ENCODE measurements at regions not wholly inside any gene's neighbourhood (a gene's known extent, or its start where the extent isn't known, plus 50 kb on each side); places are given as distances from the start of the nearest gene placed in this dataset.

DNA sequence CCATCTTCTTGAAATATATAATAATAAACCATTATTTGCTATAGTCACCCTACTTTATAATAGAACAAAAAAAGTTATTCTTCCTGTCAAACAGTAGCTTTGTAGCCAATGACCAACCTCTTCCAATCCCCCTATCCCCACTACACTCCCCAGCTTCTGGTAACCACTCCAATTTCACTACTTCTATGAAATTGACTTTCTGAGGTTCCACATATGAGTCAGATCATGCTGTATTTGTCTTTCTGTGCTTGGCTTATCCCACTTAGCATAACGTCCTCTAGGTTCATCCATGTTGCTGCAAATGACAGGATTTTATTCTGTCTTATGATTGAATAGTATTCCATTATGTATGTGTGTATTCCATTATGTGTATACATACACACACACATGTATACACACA lies 809.7 kb upstream of the NDST4 start:
- Histone ChIP-seq H3K4me3 (ENCODE audit: low read depth, low read length) (no peak overlapping the region), H3K36me3 (ENCODE audit: control insufficient read depth in 2 of 2, insufficient read depth in 1 of 2, low read length in 2 of 2) (no peaks in the 10 kb centered on the region), H3K4me1 (ENCODE audit: control insufficient read depth, insufficient read depth, low read length) (no peaks in the 10 kb centered on the region), H3K9me3 (ENCODE audit: control insufficient read depth, insufficient read depth, low read depth, low read length) (no peaks in the 10 kb centered on the region), H3K27ac (ENCODE audit: extremely low read depth, low read depth, low read length) (no peak overlapping the region)
- ChIA-PET POLR2A (no interaction called here), CTCF (no interaction called here)
- no peak for TF ChIP-seq ZNF169 (tag by site-specific recombination; IDR thresholded peaks at IDR 0.05)
- TF ChIP-seq ZNF501 (tag by site-specific recombination; IDR thresholded peaks at IDR 0.05): no peak

DNA sequence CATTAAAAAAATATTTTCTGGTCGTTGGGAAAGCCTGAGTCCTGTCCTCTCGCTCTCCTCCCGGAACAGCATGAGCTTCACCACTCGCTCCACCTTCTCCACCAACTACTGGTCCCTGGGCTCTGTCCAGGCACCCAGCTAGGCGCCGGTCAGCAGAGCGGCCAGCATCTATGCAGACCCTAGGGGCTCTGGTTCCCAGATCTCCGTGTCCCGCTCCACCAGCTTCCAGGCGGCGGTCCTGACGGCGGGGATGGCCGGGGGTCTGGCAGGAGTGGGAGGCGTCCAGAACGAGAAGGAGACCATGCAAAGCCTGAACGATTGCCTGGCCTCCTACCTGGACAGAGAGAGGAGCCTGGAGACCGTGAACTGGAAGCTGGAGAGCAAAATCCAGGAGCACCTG lies 807.2 kb upstream of the NDST4 start:
- TF ChIP-seq KLF9 (tag by site-specific recombination; IDR thresholded peaks at IDR 0.05; ENCODE audit: low read depth) (no peak), ZNF629 (tag by site-specific recombination; IDR thresholded peaks at IDR 0.05) (no peak), OVOL3 (tag by site-specific recombination; IDR thresholded peaks at IDR 0.05) (no peak), ZNF555 (tag by site-specific recombination; conservative IDR thresholded peaks at IDR 0.05) (no peak), ZNF266 (tag by site-specific recombination; IDR thresholded peaks at IDR 0.05; ENCODE audit: low read depth) (no peak), SCRT1 (tag by site-specific recombination; IDR thresholded peaks at IDR 0.05; ENCODE audit: borderline replicate concordance) (no peak), ZBTB21 (tag by site-specific recombination; IDR thresholded peaks at IDR 0.05) (no peak), ZNF473 (tag by site-specific recombination; IDR thresholded peaks at IDR 0.05) (no peak), ZNF48 (tag by site-specific recombination; IDR thresholded peaks at IDR 0.05) (no peak), ZNF76 (tag by site-specific recombination; IDR thresholded peaks at IDR 0.05; ENCODE audit: borderline replicate concordance, low read depth) (no peak), ZNF423 (tag by site-specific recombination; IDR thresholded peaks at IDR 0.05) (no peak), ZNF114 (tag by site-specific recombination; IDR thresholded peaks at IDR 0.05) (no peak), ZFP69B (tag by site-specific recombination; IDR thresholded peaks at IDR 0.05) (no peak), ZNF155 (tag by site-specific recombination; IDR thresholded peaks at IDR 0.05) (no peak)
- TF ChIP-seq, protein P1, sequence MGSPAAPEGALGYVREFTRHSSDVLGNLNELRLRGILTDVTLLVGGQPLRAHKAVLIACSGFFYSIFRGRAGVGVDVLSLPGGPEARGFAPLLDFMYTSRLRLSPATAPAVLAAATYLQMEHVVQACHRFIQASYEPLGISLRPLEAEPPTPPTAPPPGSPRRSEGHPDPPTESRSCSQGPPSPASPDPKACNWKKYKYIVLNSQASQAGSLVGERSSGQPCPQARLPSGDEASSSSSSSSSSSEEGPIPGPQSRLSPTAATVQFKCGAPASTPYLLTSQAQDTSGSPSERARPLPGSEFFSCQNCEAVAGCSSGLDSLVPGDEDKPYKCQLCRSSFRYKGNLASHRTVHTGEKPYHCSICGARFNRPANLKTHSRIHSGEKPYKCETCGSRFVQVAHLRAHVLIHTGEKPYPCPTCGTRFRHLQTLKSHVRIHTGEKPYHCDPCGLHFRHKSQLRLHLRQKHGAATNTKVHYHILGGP (tag by site-specific recombination; IDR thresholded peaks at IDR 0.05): no peak
- TF ChIP-seq, protein P2, sequence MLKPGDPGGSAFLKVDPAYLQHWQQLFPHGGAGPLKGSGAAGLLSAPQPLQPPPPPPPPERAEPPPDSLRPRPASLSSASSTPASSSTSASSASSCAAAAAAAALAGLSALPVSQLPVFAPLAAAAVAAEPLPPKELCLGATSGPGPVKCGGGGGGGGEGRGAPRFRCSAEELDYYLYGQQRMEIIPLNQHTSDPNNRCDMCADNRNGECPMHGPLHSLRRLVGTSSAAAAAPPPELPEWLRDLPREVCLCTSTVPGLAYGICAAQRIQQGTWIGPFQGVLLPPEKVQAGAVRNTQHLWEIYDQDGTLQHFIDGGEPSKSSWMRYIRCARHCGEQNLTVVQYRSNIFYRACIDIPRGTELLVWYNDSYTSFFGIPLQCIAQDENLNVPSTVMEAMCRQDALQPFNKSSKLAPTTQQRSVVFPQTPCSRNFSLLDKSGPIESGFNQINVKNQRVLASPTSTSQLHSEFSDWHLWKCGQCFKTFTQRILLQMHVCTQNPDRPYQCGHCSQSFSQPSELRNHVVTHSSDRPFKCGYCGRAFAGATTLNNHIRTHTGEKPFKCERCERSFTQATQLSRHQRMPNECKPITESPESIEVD (tag by site-specific recombination; IDR thresholded peaks at IDR 0.05): no peak
- ChIA-PET POLR2A (no interaction called here), CTCF (no interaction called here)
- Histone ChIP-seq H3K4me1 (ENCODE audit: control insufficient read depth, insufficient read depth, low read length) (no peaks in the 10 kb centered on the region), H3K9me3 (ENCODE audit: control insufficient read depth, insufficient read depth, low read depth, low read length) (no peaks in the 10 kb centered on the region), H3K27ac (ENCODE audit: extremely low read depth, low read depth, low read length) (no peak overlapping the region), H3K4me3 (ENCODE audit: low read depth, low read length) (no peak overlapping the region), H3K36me3 (ENCODE audit: control insufficient read depth in 2 of 2, insufficient read depth in 1 of 2, low read length in 2 of 2) (no peaks in the 10 kb centered on the region)

DNA sequence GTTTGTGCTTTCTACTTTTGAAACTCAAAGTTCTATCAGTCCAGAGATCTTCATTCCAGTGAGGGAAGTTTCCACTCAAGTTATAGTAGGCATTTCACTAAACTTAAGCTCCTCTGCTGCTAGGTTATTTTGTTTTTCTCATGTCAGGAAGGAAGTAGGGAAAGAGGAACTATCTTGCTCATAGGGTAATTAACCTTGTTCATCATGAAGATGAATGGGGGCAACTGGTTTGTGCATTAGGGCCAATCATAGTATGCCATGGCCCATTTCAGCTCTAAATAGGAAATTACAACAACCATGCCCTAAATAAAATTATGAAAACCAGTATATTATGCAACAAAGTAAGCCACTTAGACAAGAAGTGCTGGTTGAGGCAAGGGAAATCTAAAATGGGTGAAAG lies 804.7 kb upstream of the NDST4 start:
- Histone ChIP-seq H3K4me3 (ENCODE audit: low read depth, low read length) (no peak overlapping the region), H3K4me1 (ENCODE audit: control insufficient read depth, insufficient read depth, low read length) (no peaks in the 10 kb centered on the region), H3K9me3 (ENCODE audit: control insufficient read depth, insufficient read depth, low read depth, low read length) (no peaks in the 10 kb centered on the region), H3K27ac (ENCODE audit: extremely low read depth, low read depth, low read length) (no peak overlapping the region), H3K36me3 (ENCODE audit: control insufficient read depth in 2 of 2, insufficient read depth in 1 of 2, low read length in 2 of 2) (no peaks in the 10 kb centered on the region)
- POLR2A ChIA-PET: no interaction called here
- CTCF ChIA-PET: no interaction called here
- no peak for TF ChIP-seq ZNF521 (tag by site-specific recombination; IDR thresholded peaks at IDR 0.05)
- TF ChIP-seq, protein P3, sequence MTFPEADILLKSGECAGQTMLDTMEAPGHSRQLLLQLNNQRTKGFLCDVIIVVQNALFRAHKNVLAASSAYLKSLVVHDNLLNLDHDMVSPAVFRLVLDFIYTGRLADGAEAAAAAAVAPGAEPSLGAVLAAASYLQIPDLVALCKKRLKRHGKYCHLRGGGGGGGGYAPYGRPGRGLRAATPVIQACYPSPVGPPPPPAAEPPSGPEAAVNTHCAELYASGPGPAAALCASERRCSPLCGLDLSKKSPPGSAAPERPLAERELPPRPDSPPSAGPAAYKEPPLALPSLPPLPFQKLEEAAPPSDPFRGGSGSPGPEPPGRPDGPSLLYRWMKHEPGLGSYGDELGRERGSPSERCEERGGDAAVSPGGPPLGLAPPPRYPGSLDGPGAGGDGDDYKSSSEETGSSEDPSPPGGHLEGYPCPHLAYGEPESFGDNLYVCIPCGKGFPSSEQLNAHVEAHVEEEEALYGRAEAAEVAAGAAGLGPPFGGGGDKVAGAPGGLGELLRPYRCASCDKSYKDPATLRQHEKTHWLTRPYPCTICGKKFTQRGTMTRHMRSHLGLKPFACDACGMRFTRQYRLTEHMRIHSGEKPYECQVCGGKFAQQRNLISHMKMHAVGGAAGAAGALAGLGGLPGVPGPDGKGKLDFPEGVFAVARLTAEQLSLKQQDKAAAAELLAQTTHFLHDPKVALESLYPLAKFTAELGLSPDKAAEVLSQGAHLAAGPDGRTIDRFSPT (tag by site-specific recombination; IDR thresholded peaks at IDR 0.05): no peak
- no peak for TF ChIP-seq GLIS2 (tag by site-specific recombination; IDR thresholded peaks at IDR 0.05)
- TF ChIP-seq ZNF76 (tag by site-specific recombination; IDR thresholded peaks at IDR 0.05; ENCODE audit: borderline replicate concordance, low read depth): no peak
- no peak for TF ChIP-seq KLF16 (tag by site-specific recombination; IDR thresholded peaks at IDR 0.05)
- no peak for TF ChIP-seq MYNN (tag by site-specific recombination; IDR thresholded peaks at IDR 0.05; ENCODE audit: borderline replicate concordance)
- TF ChIP-seq ZNF530 (tag by site-specific recombination; IDR thresholded peaks at IDR 0.05; ENCODE audit: low read depth): no peak
- TF ChIP-seq, protein P4, sequence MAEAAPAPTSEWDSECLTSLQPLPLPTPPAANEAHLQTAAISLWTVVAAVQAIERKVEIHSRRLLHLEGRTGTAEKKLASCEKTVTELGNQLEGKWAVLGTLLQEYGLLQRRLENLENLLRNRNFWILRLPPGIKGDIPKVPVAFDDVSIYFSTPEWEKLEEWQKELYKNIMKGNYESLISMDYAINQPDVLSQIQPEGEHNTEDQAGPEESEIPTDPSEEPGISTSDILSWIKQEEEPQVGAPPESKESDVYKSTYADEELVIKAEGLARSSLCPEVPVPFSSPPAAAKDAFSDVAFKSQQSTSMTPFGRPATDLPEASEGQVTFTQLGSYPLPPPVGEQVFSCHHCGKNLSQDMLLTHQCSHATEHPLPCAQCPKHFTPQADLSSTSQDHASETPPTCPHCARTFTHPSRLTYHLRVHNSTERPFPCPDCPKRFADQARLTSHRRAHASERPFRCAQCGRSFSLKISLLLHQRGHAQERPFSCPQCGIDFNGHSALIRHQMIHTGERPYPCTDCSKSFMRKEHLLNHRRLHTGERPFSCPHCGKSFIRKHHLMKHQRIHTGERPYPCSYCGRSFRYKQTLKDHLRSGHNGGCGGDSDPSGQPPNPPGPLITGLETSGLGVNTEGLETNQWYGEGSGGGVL (tag by site-specific recombination; IDR thresholded peaks at IDR 0.05): no peak
- TF ChIP-seq ZXDB (tag by site-specific recombination; IDR thresholded peaks at IDR 0.05): no peak
- TF ChIP-seq ZNF155 (tag by site-specific recombination; IDR thresholded peaks at IDR 0.05): no peak
- TF ChIP-seq ZNF830 (tag by site-specific recombination; IDR thresholded peaks at IDR 0.05; ENCODE audit: low read depth): no peak
